Renal cortex interstitium (tissue), 11 donors: ENCODE measurements at regions not wholly inside any gene's neighbourhood (a gene's known extent, or its start where the extent isn't known, plus 50 kb on each side); places are given as distances from the start of the nearest gene placed in this dataset.
A peak's percentile ranks its signal among the peaks of the same experiment; 100 is the strongest.
"Not testable (repeated sequence)": the region's sequence is repeated elsewhere in the genome, so short reads cannot be mapped to it uniquely, and the experiment has no call there.

Source experiments
- DNase-seq, 11 donors: peaks; one replicate each; pipeline ENCODE4 v3.0.0-alpha.2; 2013; ENCODE audit warnings: low read depth in 9 of 11, low spot score in 4 of 11; ENCODE audit errors: extremely low read depth in 1 of 11

DNA sequence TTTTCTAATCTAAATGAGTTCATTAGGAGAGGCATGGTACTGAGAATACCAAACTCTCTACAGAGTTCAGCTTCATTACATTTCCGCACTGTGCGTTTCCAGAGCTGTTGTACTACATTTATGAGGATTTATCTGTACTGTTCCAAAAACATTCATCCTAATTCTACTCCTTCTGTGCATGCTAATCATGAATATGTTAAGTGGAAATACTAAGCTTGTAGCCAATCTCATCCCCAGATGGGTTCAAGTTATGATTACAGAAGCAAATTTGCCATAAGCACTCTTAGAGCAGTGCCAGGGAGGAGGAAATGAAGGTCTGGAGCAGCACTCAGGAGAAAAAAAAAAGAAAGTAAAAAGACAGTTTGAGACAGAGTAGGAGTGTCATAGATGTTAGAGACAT lies 544.3 kb downstream of the GBE1 start:
- DNase-seq = no peak

DNA sequence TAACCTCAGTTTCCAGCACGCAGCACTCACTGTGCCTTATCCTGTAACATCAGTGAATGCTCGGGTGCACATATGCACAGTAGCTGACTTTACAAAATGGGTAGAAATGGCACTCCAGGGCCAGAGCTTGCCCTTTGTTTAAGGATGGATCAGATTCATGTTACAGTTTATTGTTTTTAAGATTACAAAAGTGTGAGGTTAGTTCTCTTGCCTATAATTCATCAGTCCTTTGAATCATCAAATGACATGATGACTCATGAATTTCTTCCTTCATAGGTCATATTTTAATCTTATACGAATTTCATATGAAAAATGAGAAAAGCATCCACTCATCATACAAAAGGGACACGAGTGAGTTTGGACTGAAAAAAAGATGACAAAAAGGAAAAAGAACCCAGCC lies 545.3 kb downstream of the GBE1 start:
- no peak for DNase-seq

DNA sequence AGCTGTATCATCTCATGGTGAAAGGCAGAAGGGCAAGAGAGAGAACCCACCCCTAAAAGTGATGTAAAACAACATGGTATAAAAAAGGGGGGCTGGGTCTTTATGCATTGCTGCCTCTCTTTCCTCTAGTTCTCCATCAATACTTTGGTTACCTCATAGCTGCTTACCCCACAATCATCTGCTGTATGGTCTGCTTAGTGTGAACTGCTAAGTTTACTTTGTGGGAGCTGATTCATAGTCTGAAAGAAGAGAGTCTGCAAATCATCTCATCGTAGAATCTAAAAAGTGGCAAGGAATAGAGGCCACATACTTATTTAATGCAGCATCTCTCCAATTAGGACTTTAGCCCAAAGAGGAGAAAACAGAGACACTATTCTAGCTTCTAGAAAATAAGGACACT lies 546.8 kb downstream of the GBE1 start:
- no peak for DNase-seq

DNA sequence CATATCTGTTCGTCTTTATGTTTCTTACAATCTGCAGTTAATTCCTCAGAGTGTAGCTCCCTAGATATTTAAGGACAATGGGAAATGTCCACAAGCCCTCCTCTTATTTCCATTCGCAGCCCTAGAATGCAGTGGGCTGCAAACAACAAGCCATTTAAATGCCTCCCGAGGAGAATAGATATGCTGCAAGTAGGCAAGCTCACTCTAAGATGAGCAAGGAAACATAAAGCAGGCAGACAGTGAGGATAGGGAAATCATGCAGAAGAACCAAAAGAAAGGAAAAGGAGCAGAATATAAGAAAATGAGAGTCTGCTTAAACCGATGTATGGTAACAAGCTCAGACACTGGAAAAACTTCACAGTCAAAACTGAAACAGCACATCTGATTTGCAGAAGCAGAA lies 561.9 kb downstream of the GBE1 start:
- DNase-seq = peak in 1 of 11 donors; percentile 5

DNA sequence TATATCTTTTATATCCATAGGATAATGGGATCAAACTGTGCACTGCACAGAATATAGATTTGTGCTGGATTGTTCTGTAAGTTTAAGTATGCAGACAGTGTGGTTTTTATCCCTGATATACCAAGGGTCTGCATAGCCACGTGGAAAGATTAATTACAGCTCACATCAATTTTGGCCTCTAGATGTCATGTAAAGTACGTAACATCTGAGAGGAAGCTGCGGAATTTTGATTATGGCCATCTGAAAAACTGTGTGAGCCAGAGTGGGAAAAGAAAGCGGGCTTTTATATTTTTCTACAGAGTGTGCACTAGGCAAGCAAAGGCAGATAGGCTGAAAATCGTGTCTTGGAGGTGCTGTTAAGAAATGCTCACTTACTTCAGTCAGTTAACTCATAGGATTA lies 562.7 kb downstream of the GBE1 start:
- DNase-seq = no peak

DNA sequence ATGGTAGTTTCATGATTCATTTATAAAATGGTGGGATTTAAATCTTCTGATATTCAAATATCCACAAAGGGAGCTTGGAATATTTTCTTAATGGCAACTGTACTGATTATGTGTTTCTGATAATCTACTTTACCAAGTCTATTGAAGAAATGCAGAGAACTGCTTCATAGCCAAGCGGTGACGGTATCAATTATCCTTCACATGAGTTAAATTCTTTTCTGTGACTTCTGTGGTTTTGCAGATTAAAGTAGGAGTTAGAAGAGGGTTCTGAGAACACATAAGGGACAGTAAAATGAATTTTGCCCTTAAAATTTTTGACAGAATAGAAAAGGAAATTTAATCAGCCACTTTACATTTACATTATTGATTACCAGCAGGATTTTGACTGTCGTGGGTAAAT lies 563.2 kb downstream of the GBE1 start:
- no peak for DNase-seq

DNA sequence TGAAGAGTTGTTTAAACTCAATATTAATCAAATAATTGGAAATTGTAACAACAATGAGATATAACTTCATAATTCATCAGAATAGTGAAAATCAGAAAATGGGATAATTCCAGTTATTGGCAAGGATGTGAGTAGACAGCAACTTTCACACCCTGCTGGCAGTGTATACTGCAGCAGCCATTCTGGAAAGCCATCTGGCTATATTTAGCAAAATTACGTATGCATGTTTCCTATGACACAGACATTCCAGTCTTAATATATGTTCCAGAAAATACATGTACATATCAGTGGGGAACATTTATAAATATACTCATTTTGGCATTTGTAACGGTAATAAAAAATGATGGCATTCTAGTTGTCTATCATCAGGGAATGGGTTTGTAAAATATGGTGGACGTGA lies 564.1 kb downstream of the GBE1 start:
- DNase-seq = no peak

DNA sequence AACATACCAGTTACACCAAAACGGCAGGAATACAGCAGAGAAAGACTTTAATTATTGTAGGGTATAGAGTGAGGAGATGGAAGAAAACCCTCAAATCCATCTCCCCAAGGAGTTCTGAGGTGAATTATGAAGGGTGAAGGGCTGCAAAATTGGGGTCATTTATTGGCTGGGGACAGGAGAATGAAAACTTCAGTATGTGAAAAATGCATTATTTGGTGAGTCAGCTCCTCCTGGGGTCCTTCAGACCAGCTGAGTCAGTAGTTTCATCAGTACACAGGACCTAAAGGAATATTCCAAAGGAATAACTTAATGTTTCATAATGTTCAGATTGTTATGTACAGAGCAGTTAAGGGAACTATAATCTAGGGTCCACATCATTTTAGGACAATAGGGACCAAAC lies 566.0 kb downstream of the GBE1 start:
- no peak for DNase-seq

DNA sequence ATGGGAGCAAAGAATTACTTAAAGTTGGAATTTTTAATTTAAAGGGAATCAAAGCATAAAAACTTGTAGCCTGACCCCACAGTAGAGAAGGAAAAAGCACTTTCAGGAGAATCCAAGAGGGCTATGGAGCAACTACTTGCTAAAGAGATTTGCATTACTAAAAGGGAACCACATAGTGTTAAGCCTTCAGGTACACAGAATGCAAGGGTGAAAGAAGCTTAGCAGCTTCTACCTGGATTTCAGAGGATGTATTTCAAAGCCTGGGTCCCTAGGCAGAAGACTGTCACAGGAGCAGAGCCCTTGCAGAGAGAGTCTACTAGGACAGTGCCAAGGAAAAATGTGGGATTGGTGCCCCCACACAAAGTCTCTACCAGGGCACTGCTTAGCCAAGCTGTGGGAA lies 575.0 kb downstream of the GBE1 start:
- no peak for DNase-seq

DNA sequence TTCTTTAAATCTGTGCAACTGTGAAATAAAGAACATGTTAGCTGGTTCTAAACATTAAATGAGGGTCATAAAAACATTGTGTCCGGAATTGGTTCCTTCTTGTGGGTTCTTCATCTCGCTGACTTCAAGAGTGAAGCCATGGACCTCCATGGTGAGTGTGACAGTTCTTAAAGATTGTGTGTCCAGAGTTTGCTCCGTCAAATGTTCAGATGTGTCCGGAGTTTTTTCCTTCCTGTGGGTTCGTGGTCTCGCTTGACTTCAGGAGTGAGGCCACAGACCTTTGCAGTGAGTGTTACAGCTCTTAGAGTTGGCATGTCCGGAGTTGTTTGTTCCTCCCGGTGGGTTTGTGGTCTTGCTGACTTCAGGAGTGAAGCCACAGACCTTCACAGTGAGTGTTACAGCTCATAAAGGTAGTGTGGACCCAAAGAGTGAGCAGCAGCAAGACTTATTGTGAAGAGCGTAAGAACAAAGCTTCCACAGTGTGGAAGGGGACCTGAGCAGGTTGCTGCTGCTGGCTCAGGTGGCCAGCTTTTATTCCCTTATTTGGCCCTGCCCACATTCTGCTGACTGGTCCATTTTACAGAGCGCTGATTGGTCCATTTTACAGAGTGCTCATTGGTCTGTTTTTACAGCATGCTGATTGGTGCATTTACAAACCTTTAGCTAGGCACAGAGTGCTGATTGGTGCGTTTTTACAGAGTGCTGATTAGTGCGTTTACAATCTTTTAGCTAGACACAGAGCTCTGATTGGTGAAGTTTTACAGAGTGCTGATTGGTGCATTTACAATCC lies 579.2 kb downstream of the GBE1 start:
- DNase-seq = not testable (repeated sequence)

DNA sequence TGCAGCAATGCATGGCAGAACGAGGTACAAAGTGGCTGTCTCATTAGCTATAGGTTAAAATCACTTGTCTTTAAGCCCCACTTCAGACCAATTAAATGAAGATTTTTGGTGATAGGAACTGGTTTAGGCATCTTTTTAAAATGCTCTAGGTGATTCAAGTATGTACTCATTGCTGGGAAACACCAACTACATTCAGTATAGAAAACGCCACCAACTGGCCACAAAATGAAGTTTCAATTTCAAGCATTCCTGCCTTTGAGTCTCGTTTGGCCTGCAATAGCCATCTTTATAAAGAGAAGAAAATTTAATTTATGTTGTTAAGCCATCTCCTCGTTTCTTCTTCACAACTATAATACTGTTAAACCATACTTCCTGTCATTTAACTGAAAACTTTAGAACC lies 587.9 kb downstream of the GBE1 start:
- DNase-seq = no peak

DNA sequence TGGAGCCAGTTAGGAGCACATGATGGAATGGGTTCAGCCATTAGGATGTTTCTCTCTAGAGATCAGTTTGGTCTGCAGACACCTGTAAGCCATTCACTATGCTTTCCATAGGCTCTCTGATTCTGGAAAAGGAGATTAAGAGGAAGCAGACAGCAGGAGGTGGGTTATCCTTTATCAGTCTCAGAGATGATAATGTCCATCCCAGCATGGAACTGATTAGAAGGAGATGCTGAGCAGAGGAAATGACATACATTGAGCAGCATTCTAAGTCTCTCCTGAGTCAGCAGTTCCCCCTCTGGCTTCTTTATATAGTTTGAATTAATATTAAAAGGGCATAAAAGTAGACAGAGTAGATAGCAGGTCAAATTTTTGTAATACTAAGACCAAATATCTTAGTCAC lies 591.1 kb downstream of the GBE1 start:
- DNase-seq = no peak

DNA sequence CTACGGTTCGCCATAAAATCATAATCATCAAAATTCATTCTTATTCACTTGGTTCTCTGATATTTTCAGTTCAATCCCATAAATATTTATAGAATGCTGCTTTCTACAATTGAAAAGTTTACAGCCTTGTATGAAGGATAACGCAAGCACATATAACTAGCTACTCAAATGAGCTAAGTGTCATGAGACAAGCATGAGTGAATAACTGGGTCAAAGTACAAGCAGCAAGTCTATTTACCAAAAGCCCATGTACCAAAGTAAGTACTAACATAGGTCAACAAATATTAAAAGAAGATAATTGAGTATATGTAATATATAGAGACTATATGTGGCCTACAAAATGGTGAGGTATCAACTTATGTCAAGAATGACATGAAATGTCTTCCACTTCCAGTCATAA lies 596.6 kb downstream of the GBE1 start:
- DNase-seq = no peak

DNA sequence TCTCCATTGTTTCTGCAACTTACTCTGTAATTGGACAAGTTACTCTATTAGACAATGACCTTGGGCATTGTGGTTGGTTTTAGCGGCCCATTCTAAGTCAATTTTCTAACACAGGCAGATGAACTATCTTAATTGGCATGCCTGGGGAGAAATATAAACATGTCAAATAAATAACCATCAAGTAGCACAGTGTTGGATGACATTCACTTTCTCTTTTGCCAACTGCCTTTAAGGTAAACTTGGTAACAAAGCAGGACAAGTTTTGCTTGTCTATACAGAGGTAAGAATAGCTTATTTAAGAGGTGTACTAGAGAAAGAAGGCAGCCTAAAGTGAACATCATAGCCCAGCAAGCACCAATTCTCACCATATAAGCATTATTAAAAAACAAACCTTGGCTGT lies 599.6 kb downstream of the GBE1 start:
- DNase-seq = no peak

DNA sequence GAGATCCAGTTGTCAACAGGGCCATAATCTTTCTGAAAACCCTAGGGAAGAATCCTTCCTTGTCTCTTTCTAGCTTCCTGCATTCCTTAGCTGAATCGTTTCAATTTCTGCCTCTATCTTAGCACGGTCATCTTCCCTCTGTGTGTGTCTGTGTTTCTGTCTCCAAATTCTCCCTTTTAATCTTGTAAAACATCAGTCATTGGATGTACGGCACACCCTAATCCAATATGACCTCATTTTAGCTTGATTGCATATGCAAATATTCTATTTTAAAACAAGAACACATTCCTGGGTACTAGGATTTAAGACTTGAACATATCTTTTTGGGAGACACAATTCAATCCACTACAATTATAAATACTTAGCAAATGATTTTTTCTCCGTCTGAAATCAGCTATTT lies 600.3 kb downstream of the GBE1 start:
- no peak for DNase-seq

DNA sequence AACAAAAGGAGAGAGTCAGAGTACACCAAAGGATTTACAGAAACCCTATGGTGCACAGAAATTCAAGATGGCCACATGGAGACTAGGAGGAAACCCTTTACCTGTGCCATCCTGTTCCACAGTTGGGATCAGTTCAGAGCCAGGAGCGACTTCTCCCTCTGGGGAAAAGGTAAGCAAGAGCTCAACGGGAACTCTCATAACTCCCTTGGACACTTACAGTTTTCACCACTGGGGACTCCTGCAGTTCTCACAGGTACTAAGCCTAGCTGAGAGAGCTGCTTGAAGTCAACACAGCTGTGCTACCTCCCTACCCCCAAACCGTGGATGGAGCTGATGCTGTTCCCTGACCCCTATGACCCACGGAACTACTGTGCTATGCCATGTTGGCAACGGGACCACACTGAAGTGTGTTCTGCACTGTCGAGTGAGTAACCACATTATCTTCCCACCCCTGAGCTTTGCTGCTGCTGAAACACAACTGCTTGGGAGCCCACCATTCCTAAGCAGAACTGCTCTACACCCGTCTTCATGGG lies 606.8 kb downstream of the GBE1 start:
- DNase-seq = no peak

DNA sequence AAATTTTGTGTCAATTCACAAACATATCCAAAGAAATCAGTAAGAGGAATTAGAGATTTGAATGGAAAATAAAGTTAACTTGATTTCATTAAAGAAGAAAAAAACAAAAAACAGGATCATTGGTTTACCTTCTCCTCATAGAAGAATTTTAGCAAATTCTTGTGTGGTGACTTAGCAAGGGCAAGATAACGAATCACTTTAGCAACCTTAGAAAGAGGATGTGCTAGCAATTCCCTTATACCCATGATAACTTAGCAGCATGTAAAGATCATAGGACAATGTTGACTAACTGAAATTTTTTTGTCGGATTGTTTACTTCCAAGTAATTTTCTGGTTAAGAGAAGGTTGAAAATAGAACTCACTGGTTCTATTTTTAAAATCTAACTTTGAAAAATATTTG lies 609.3 kb downstream of the GBE1 start:
- DNase-seq = no peak

DNA sequence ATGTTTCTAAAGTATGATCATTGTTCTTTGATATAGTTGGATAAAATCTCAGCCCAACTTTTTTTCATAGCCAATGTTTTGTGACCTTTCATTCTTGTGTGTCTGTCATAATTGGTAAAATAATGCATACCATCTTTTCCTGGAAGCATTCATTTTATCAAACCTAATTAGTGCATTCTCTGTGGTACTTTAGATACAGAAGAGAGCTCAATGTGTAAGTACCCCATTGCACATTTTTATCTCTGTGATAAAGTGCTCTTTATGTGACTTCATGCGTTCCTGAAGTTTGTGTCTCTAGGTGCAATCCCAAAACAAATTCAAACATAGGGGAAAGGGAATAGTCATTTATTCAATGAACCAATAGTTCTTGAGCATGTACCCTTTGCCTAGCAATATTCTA lies 628.5 kb downstream of the GBE1 start:
- DNase-seq = no peak

DNA sequence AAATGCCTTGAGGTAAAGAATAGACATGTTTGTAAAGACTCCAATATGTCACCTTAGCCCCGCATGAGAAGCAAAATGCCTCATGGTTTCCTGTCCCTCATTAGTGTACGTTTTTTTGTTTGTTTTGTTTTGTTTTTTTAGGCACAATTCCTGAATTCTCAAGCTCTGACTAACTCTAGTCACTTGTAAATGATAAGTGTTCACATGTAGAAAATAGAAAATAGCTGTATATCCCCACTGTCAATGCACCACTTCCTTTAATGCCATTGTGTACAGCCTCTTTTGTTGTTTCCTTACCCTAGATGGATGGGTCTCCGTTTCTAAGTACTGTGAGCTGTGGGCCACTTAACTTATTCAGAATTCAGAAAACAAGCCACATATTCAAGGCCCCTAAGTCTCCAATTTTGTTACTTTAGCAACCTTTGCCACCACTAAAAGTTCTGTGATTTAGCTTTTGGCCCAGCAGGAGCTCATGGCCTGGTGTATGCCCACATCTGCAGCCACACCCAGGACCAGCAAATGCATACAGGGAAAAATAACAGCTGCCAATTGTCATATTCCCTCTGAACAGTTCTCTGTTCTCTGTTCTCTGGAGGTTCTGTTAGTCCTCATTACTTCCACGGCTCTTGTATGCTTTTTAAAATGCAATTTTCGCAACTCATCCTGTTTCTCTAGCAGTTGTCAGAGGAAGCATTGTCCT lies 655.5 kb downstream of the GBE1 start:
- no peak for DNase-seq

DNA sequence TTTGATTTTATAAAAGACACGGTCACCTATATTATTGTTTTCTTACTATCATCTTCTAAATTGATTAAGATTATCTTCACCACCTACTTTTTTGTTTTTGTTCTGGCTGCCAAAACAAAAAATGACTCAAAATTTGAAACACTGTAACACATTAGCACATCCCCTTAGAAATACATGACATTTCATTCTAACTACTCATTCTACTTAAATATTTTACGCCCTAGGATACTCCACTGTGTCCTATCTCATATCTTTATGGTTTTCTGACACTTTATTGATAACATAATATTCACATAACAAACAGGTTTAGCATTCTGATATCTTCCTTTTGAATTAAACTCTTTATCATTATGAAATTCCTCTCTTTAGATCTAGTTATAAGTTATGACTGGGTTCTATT lies 656.2 kb downstream of the GBE1 start:
- DNase-seq = no peak

DNA sequence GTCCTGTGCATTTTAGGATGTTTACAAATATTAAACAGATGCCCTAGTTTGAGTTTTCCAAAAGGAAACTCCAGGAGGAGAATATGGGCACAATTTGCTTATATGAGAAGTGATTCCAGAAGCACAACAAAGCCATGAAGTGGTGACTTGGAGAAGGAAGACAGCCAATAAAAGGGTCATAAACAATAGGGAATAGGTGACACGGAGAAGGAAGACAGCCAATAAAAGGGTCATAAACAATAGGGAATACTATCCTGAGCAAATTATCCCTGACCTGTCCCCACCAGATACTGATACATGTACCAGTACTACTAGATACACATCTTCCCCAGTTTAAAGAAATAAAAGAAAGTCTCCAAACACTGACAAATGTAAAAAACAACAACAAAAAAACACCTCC lies 663.6 kb downstream of the GBE1 start:
- no peak for DNase-seq
